GM12891 (cell line): ENCODE measurements at regions not wholly inside any gene's neighbourhood (a gene's known extent, or its start where the extent isn't known, plus 50 kb on each side); places are given as distances from the start of the nearest gene placed in this dataset.

ENCODE experiments used
- POLR2A ChIP-seq: IDR thresholded peaks from 2 replicates; pipeline ENCODE4 v1.6.1; 2011; ENCODE audit warnings: low read depth, low read length, control low read depth
- POLR2AphosphoS5 ChIP-seq: IDR thresholded peaks from 2 replicates; pipeline ENCODE4 v1.6.1; 2011; ENCODE audit warnings: low read depth, low read length, control low read depth
- TAF1 ChIP-seq: IDR thresholded peaks from 2 replicates; pipeline ENCODE4 v1.6.1; 2011; ENCODE audit warnings: low read depth, low read length, control low read depth

DNA sequence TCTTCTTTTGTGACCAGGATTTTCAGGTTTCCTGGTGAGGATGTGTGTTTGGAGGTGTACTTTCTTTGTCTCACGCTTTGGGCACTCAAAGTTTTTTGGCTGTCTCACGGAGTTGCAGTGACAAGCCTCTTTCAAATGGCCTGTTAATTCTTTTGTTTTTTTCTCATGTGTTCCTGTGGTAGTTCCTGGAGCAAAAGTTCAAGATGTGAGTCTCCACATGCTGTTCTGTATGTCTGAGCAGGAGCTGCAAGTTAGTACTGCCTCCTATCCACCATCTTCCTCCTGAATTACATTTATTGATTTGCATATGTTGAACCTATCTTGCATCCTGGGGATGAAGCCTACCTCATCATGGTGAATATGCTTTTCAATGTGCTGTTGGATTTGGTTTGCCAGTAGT, 118.5 kb downstream of the VSIG4 start:
- TF ChIP-seq POLR2A: no peak
- no peak for TF ChIP-seq TAF1
- no peak for TF ChIP-seq POLR2AphosphoS5
